ENCODE measurements at regions not wholly inside any gene's neighbourhood (a gene's known extent, or its start where the extent isn't known, plus 50 kb on each side); places are given as distances from the start of the nearest gene placed in this dataset.

GRCh38 chr10:104515678-104516199 is 125.4 kb upstream of the SORCS3 start:
- no peak overlapping the region for H3K4me2 ChIP-seq (ENCODE audit: control insufficient read depth, extremely low read depth, insufficient read depth, low read depth, low read length)
- peaks cover 13% of the 10 kb centered on the region for H3K27me3 ChIP-seq (ENCODE audit: control insufficient read depth, extremely low read depth, insufficient read depth, low read length)
- H3K27ac ChIP-seq (ENCODE audit: control insufficient read depth, insufficient read depth, low read length): no peak overlapping the region
- H3K36me3 ChIP-seq (ENCODE audit: control insufficient read depth in 2 of 2, extremely low read depth in 1 of 2, insufficient read depth in 2 of 2, low read length in 2 of 2): no peaks in the 10 kb centered on the region
- TF ChIP-seq CTCF (optimal IDR thresholded peaks at IDR 0.05 in 1 of 3, IDR thresholded peaks at IDR 0.05 in 1 of 3, conservative IDR thresholded peaks at IDR 0.05 in 1 of 3; ENCODE audit: extremely low read depth in 1 of 3, insufficient read depth in 2 of 3, low read length in 3 of 3) (no peak), EZH2 (IDR thresholded peaks at IDR 0.05; ENCODE audit: low read length) (no peak)
- H3K79me2 ChIP-seq (ENCODE audit: control insufficient read depth, insufficient read depth, low read length): no peaks in the 10 kb centered on the region
- dilution Hi-C loops (cut with MboI; ENCODE audit: extremely low pct_ligation_motif_present, low sequenced_read_pairs): no loop called here
- no peaks in the 10 kb centered on the region for H3K4me1 ChIP-seq (ENCODE audit: control insufficient read depth, extremely low read depth, insufficient read depth, low read length)
- H4K20me1 ChIP-seq (ENCODE audit: control insufficient read depth, extremely low read depth, insufficient read depth, low read length): no peaks in the 10 kb centered on the region
- FAIRE-seq: no peak
- no peak for DNase-seq (ENCODE audit: low read depth, low spot score)
- H3K9me1 ChIP-seq (ENCODE audit: control insufficient read depth, extremely low read depth, insufficient read depth, low read length): no peaks in the 10 kb centered on the region
- no peak overlapping the region for H3K9ac ChIP-seq (ENCODE audit: control insufficient read depth, extremely low read depth, insufficient read depth, low read length)
- no peak overlapping the region for H3K4me3 ChIP-seq (ENCODE audit: control insufficient read depth in 2 of 3, extremely low read depth in 1 of 3, insufficient read depth in 2 of 3, low read depth in 1 of 3, low read length in 3 of 3)
- H2AFZ ChIP-seq (ENCODE audit: control insufficient read depth, low read length): no peak overlapping the region
- H3K9me3 ChIP-seq (ENCODE audit: control insufficient read depth, low read depth, low read length): no peaks in the 10 kb centered on the region

GRCh38 chr10:104516986-104517385 is 124.1 kb upstream of the SORCS3 start:
- no peaks in the 10 kb centered on the region for H3K79me2 ChIP-seq (ENCODE audit: control insufficient read depth, insufficient read depth, low read length)
- H3K27ac ChIP-seq (ENCODE audit: control insufficient read depth, insufficient read depth, low read length): no peak overlapping the region
- no peaks in the 10 kb centered on the region for H3K9me1 ChIP-seq (ENCODE audit: control insufficient read depth, extremely low read depth, insufficient read depth, low read length)
- no peak for FAIRE-seq
- H2AFZ ChIP-seq (ENCODE audit: control insufficient read depth, low read length): no peak overlapping the region
- no peak overlapping the region for H3K4me3 ChIP-seq (ENCODE audit: control insufficient read depth in 2 of 3, extremely low read depth in 1 of 3, insufficient read depth in 2 of 3, low read depth in 1 of 3, low read length in 3 of 3)
- no peaks in the 10 kb centered on the region for H4K20me1 ChIP-seq (ENCODE audit: control insufficient read depth, extremely low read depth, insufficient read depth, low read length)
- H3K36me3 ChIP-seq (ENCODE audit: control insufficient read depth in 2 of 2, extremely low read depth in 1 of 2, insufficient read depth in 2 of 2, low read length in 2 of 2): no peaks in the 10 kb centered on the region
- DNase-seq (ENCODE audit: low read depth, low spot score): no peak
- no peak overlapping the region for H3K9ac ChIP-seq (ENCODE audit: control insufficient read depth, extremely low read depth, insufficient read depth, low read length)
- no peak for TF ChIP-seq EZH2 (IDR thresholded peaks at IDR 0.05; ENCODE audit: low read length)
- TF ChIP-seq CTCF (optimal IDR thresholded peaks at IDR 0.05 in 1 of 3, IDR thresholded peaks at IDR 0.05 in 1 of 3, conservative IDR thresholded peaks at IDR 0.05 in 1 of 3; ENCODE audit: extremely low read depth in 1 of 3, insufficient read depth in 2 of 3, low read length in 3 of 3): no peak
- H3K9me3 ChIP-seq (ENCODE audit: control insufficient read depth, low read depth, low read length): no peaks in the 10 kb centered on the region
- dilution Hi-C loops (cut with MboI; ENCODE audit: extremely low pct_ligation_motif_present, low sequenced_read_pairs): no loop called here
- no peak overlapping the region for H3K4me2 ChIP-seq (ENCODE audit: control insufficient read depth, extremely low read depth, insufficient read depth, low read depth, low read length)
- peaks cover 13% of the 10 kb centered on the region for H3K27me3 ChIP-seq (ENCODE audit: control insufficient read depth, extremely low read depth, insufficient read depth, low read length)
- H3K4me1 ChIP-seq (ENCODE audit: control insufficient read depth, extremely low read depth, insufficient read depth, low read length): no peaks in the 10 kb centered on the region
